Osteoblast (primary cell): ENCODE measurements at regions not wholly inside any gene's neighbourhood (a gene's known extent, or its start where the extent isn't known, plus 50 kb on each side); places are given as distances from the start of the nearest gene placed in this dataset.

Source experiments
- DNase-seq: peaks from one replicate; pipeline ENCODE4 v3.0.0; 2011; ENCODE audit warnings: low spot score, mixed read lengths; ENCODE audit not compliant: insufficient read length; ENCODE audit errors: missing footprints
- H2AFZ ChIP-seq: 2 replicates; pipeline ENCODE4 v1.6.0; 2011; ENCODE audit warnings: mild to moderate bottlenecking, low read length
- H3K27ac ChIP-seq: 2 replicates; pipeline ENCODE4 v1.5.1; 2011; ENCODE audit warnings: mild to moderate bottlenecking, low read depth, low read length, moderate library complexity
- H3K27me3 ChIP-seq: 2 replicates; pipeline ENCODE4 v1.6.0; 2012; ENCODE audit warnings: mild to moderate bottlenecking, control low read depth, inconsistent platforms, low read length, moderate library complexity; ENCODE audit not compliant: insufficient read depth
- H3K36me3 ChIP-seq: 2 replicates; pipeline ENCODE4 v1.5.1; 2011; ENCODE audit warnings: mild to moderate bottlenecking, low read length, control low read depth, moderate library complexity; ENCODE audit not compliant: insufficient read depth
- H3K4me1 ChIP-seq: 2 replicates; pipeline ENCODE4 v1.5.1; 2011; ENCODE audit warnings: mild to moderate bottlenecking, low read length, control low read depth, moderate library complexity; ENCODE audit not compliant: insufficient read depth
- H3K4me2 ChIP-seq: 2 replicates; pipeline ENCODE4 v1.6.0; 2011; ENCODE audit warnings: mild to moderate bottlenecking, low read length; ENCODE audit not compliant: insufficient read depth
- H3K4me3 ChIP-seq: fragments of 200-600 bp; sonication (generic); 3 replicates; pipeline ENCODE4 v1.5.1; 2012; ENCODE audit warnings: mild to moderate bottlenecking, low read length, inconsistent platforms; ENCODE audit not compliant: insufficient read depth
- H3K79me2 ChIP-seq: 2 replicates; pipeline ENCODE4 v1.6.0; 2012; ENCODE audit warnings: mild to moderate bottlenecking, low read length, control low read depth, inconsistent platforms; ENCODE audit not compliant: insufficient read depth
- H3K9me3 ChIP-seq: 2 replicates; pipeline ENCODE4 v1.5.1; 2011; ENCODE audit warnings: low read depth, low read length, control low read depth
- H4K20me1 ChIP-seq: 2 replicates; pipeline ENCODE4 v1.6.0; 2012; ENCODE audit warnings: mild to moderate bottlenecking, low read length, control low read depth; ENCODE audit not compliant: insufficient read depth
- CTCF ChIP-seq: IDR thresholded peaks from 2 replicates; pipeline ENCODE4 v1.5.1; 2011; ENCODE audit warnings: mild to moderate bottlenecking, low read depth, low read length, moderate library complexity; ENCODE audit errors: extremely low read depth

DNA sequence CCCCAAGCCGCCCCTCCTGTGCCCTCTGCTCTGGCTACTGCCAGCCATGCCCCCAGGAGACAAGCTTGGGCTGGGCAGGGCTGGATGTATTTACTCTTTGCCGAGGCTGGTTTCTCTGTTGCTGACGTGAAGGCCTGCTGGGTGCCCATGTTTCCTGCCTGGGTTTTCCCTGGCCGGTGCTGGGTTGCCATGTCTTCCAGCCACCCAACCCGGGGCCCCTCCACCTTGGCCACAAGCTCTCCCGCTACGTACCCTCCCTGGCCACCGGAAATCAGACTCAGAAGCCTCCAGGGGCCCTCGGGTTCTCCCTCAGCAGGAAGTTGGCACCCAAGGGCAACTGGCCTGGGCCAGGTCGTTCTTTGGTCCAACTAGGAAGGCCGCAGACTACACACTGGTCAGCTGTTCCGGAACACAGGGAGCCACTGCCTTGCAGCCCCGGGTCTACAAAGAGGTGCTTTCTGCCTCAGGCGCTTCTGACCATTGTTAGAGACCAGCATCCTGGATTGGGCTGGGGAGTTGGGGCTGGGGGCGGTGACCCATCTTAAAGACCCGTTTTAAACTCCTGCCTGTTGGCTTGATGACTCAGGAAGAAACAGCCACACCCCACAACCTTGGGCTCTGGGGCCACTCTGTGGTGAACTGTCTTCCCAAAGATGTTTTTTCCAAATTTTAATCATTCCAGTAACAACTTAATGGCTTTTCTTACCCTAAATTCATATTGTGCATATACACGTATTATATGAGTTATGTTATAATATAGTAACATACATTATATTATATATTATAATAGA, 71.2 kb upstream of the RUNX3 start:
- DNase-seq, result peak; percentile 71
- Histone ChIP-seq H3K4me1 (no peaks in the 10 kb centered on the region), H2AFZ (no peak overlapping the region), H3K4me2 (no peak overlapping the region), H3K4me3 (no peak overlapping the region), H3K79me2 (no peaks in the 10 kb centered on the region), H3K9me3 (no peaks in the 10 kb centered on the region), H3K27me3 (peaks cover 12% of the 10 kb centered on the region), H4K20me1 (no peaks in the 10 kb centered on the region), H3K27ac (no peak overlapping the region), H3K36me3 (no peaks in the 10 kb centered on the region)
- TF ChIP-seq CTCF, result no peak

- H3K4me1 ChIP-seq, result no peaks in the 10 kb centered on the region
- no peak overlapping the region for H3K4me2 ChIP-seq
- DNase-seq, result no peak
- no peaks in the 10 kb centered on the region for H4K20me1 ChIP-seq
- H3K27me3 ChIP-seq, result no peaks in the 10 kb centered on the region
- no peak overlapping the region for H3K4me3 ChIP-seq
- H3K79me2 ChIP-seq, result no peaks in the 10 kb centered on the region
- H3K9me3 ChIP-seq, result no peaks in the 10 kb centered on the region
- H3K36me3 ChIP-seq, result no peaks in the 10 kb centered on the region
- H3K27ac ChIP-seq, result no peak overlapping the region
- no peak for TF ChIP-seq CTCF
- no peak overlapping the region for H2AFZ ChIP-seq
Observed at GRCh38 chr1:24999906-25000305, 69.8 kb upstream of the RUNX3 start.

DNA sequence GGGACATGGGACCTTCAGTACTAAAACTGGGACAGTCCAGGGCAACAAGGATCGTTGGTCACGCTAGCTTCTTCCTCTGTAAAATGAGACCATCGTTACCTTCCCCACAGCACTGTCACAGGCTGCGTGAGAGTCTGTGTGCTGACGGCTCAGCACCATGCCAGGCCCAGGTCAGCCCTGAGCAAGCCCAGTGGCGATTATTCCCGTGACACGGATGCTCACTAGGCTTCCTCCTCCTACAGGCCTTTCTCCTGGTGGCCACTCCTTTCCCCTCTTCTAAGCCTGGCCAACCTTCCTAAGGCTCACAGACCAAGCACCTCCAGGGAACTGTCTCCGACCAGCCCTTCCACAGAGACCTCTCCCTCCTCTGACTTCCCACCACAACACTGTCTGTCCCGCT, 69.3 kb upstream of the RUNX3 start:
- DNase-seq, result no peak
- H3K36me3 ChIP-seq, result no peaks in the 10 kb centered on the region
- H3K4me3 ChIP-seq, result no peak overlapping the region
- no peaks in the 10 kb centered on the region for H4K20me1 ChIP-seq
- TF ChIP-seq CTCF, result no peak
- H3K27me3 ChIP-seq, result no peaks in the 10 kb centered on the region
- no peaks in the 10 kb centered on the region for H3K79me2 ChIP-seq
- H2AFZ ChIP-seq, result no peak overlapping the region
- H3K9me3 ChIP-seq, result no peaks in the 10 kb centered on the region
- H3K27ac ChIP-seq, result no peak overlapping the region
- no peaks in the 10 kb centered on the region for H3K4me1 ChIP-seq
- H3K4me2 ChIP-seq, result no peak overlapping the region

DNA sequence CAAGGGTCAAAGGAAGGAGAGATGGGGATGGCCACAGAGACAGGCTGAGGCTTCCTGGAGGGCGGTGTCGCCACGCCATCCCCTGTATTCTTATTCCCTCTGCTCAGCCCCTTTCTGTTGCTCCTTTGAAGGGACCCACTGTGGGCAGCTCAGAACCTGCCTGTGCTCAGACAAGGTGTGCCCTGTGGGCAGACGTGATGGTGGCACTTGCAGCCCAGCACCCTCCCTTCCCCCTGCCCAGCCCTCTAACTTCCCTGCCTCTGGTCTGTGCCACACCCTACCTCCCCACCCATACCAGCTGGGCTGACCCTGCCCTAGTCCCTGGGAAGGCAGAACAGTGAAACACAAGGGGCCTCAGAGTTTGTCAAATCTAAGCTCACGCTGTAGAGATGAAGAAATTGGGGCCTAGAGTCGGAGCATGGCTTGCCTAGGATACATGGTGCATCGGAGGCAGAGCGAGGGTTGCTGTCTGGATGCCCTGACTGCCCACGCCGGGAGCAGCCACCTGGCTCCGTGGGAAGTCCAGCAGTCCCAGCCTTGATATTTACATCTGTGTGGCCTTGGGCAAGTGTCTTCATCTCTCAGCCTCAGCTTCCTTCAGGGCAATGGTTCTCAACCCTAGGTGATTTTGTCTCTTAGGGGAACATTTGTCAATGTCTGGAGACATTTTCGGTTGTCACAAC, 68.6 kb upstream of the RUNX3 start:
- no peaks in the 10 kb centered on the region for H3K79me2 ChIP-seq

More for the DNA sequence above, 68.6 kb upstream of the RUNX3 start:
- TF ChIP-seq CTCF, result no peak
- no peak overlapping the region for H3K4me2 ChIP-seq
- H3K4me1 ChIP-seq, result no peaks in the 10 kb centered on the region
- H4K20me1 ChIP-seq, result no peaks in the 10 kb centered on the region
- H3K4me3 ChIP-seq, result no peak overlapping the region
- no peaks in the 10 kb centered on the region for H3K36me3 ChIP-seq
- no peaks in the 10 kb centered on the region for H3K9me3 ChIP-seq
- peaks cover 3% of the 10 kb centered on the region for H3K27me3 ChIP-seq
- no peak overlapping the region for H3K27ac ChIP-seq
- DNase-seq, result no peak
- no peak overlapping the region for H2AFZ ChIP-seq
